Ishikawa (cell line): ENCODE measurements at regions not wholly inside any gene's neighbourhood (a gene's known extent, or its start where the extent isn't known, plus 50 kb on each side); places are given as distances from the start of the nearest gene placed in this dataset.

Experiments used
- CEBPB ChIP-seq: IDR thresholded peaks from 2 replicates; pipeline ENCODE4 v1.6.1; 2012
- CREB1 ChIP-seq: IDR thresholded peaks from 2 replicates; pipeline ENCODE4 v1.6.1; 2012; ENCODE audit warnings: low read depth
- EGR1 ChIP-seq: IDR thresholded peaks from 2 replicates; pipeline ENCODE4 v1.6.1; 2012
- EP300 ChIP-seq: IDR thresholded peaks from 2 replicates; pipeline ENCODE4 v1.6.1; 2012; ENCODE audit warnings: borderline replicate concordance
- FOXM1 ChIP-seq: IDR thresholded peaks from 2 replicates; pipeline ENCODE4 v1.6.1; 2012; ENCODE audit warnings: low read depth, borderline replicate concordance
- NFIC ChIP-seq: IDR thresholded peaks from 2 replicates; pipeline ENCODE4 v1.6.1; 2012
- RAD21 ChIP-seq: IDR thresholded peaks from 2 replicates; pipeline ENCODE4 v1.6.1; 2012; ENCODE audit warnings: low read depth
- TAF1 ChIP-seq: IDR thresholded peaks from 2 replicates; pipeline ENCODE4 v1.6.1; 2012; ENCODE audit warnings: low read depth, mild to moderate bottlenecking
- TCF12 ChIP-seq: IDR thresholded peaks from 2 replicates; pipeline ENCODE4 v1.6.1; 2012; ENCODE audit warnings: low read depth
- TEAD4 ChIP-seq: IDR thresholded peaks from 2 replicates; pipeline ENCODE4 v1.6.1; 2012
- USF1 ChIP-seq: IDR thresholded peaks from 2 replicates; pipeline ENCODE4 v1.6.1; 2012
- YY1 ChIP-seq: IDR thresholded peaks from 2 replicates; pipeline ENCODE4 v1.6.1; 2012; ENCODE audit warnings: low read depth
- ZBTB7A ChIP-seq: IDR thresholded peaks from 2 replicates; pipeline ENCODE4 v1.6.1; 2012; ENCODE audit warnings: low read depth
- TF ChIP-seq, protein P1 (sequence below): IDR thresholded peaks from 2 replicates; pipeline ENCODE4 v1.6.1; 2012
- TF ChIP-seq, protein P2 (sequence below): IDR thresholded peaks from 2 replicates; pipeline ENCODE4 v1.6.1; 2012; ENCODE audit warnings: low read depth, mild to moderate bottlenecking

DNA sequence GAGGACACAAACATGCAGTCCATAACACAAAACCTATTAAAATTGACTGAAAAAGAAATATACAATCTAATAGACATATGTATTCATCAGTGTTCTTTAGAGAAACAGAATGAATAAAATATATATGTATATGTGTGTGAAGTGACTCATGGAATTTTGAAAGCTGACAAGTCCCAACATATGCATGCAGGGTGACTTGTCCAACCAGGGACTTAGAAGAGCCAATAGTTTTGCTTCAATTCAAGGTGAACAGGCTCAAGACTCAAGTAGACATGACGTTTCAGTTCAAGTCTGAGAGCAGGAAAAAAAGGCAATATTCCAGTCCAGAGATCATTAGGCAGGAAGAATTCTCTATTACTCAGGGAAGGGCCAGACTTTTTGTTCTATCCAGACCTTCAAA lies 271.2 kb upstream of the SETBP1 start:
- TF ChIP-seq CEBPB: no peak
- TF ChIP-seq NFIC: no peak
- TF ChIP-seq TCF12: no peak
- no peak for TF ChIP-seq EGR1
- TF ChIP-seq, protein P1, sequence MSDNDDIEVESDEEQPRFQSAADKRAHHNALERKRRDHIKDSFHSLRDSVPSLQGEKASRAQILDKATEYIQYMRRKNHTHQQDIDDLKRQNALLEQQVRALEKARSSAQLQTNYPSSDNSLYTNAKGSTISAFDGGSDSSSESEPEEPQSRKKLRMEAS: no peak
- no peak for TF ChIP-seq USF1

- no peak for TF ChIP-seq YY1
- no peak for TF ChIP-seq USF1
- no peak for TF ChIP-seq TEAD4
- TF ChIP-seq TCF12: no peak
- TF ChIP-seq TAF1: no peak
- TF ChIP-seq, protein P2, sequence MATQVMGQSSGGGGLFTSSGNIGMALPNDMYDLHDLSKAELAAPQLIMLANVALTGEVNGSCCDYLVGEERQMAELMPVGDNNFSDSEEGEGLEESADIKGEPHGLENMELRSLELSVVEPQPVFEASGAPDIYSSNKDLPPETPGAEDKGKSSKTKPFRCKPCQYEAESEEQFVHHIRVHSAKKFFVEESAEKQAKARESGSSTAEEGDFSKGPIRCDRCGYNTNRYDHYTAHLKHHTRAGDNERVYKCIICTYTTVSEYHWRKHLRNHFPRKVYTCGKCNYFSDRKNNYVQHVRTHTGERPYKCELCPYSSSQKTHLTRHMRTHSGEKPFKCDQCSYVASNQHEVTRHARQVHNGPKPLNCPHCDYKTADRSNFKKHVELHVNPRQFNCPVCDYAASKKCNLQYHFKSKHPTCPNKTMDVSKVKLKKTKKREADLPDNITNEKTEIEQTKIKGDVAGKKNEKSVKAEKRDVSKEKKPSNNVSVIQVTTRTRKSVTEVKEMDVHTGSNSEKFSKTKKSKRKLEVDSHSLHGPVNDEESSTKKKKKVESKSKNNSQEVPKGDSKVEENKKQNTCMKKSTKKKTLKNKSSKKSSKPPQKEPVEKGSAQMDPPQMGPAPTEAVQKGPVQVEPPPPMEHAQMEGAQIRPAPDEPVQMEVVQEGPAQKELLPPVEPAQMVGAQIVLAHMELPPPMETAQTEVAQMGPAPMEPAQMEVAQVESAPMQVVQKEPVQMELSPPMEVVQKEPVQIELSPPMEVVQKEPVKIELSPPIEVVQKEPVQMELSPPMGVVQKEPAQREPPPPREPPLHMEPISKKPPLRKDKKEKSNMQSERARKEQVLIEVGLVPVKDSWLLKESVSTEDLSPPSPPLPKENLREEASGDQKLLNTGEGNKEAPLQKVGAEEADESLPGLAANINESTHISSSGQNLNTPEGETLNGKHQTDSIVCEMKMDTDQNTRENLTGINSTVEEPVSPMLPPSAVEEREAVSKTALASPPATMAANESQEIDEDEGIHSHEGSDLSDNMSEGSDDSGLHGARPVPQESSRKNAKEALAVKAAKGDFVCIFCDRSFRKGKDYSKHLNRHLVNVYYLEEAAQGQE: no peak
- no peak for TF ChIP-seq FOXM1
Measured at GRCh38 chr18:44410740-44411139, 269.9 kb upstream of the SETBP1 start.

- TF ChIP-seq FOXM1 (no peak), ZBTB7A (no peak)
Measured at GRCh38 chr18:44411262-44411905, 269.3 kb upstream of the SETBP1 start.

DNA sequence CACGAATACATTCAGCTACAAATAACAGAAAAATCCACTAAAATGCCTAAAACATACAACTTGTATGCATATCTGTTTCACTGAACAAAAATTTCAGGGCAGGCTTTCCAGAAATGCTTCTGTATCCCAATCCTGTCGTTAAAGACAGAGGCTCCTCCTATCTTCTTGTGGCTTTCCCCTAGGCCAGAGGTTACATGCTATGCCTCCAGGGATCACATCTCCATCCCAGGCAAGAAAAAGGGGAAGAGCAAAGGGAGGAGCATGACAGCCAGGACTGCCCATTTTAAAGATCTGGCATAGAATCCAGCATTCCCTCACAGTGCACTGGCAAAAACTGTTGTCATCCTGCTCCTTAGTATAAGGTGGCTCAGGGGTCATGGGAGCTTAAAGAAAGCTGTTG lies 268.7 kb upstream of the SETBP1 start:
- TF ChIP-seq YY1 (no peak), CREB1 (no peak), TAF1 (no peak), EP300 (no peak), TCF12 (no peak), EGR1 (no peak), ZBTB7A (no peak), FOXM1 (no peak), TEAD4 (no peak), CEBPB (no peak)
- TF ChIP-seq, protein P2: no peak

- no peak for TF ChIP-seq EP300
- no peak for TF ChIP-seq CEBPB
- TF ChIP-seq, protein P2: no peak
- no peak for TF ChIP-seq FOXM1
- TF ChIP-seq TEAD4: no peak
- no peak for TF ChIP-seq USF1
- no peak for TF ChIP-seq TCF12
- TF ChIP-seq NFIC: no peak
- TF ChIP-seq EGR1: no peak
- TF ChIP-seq CREB1: no peak
- TF ChIP-seq TAF1: no peak
- TF ChIP-seq, protein P1: no peak
- TF ChIP-seq RAD21: no peak
- no peak for TF ChIP-seq ZBTB7A
- TF ChIP-seq YY1: no peak
Measured at GRCh38 chr18:44423814-44424644, 256.7 kb upstream of the SETBP1 start.
